NCI-H187 treated with DMSO at 0.1 percent for 48 hours (cell line): ENCODE measurements at regions not wholly inside any gene's neighbourhood (a gene's known extent, or its start where the extent isn't known, plus 50 kb on each side); places are given as distances from the start of the nearest gene placed in this dataset.

Source experiments
- DNase-seq: peaks from one replicate; lab custom pipeline; 2025; lab: John Stamatoyannopoulos, UW

DNA sequence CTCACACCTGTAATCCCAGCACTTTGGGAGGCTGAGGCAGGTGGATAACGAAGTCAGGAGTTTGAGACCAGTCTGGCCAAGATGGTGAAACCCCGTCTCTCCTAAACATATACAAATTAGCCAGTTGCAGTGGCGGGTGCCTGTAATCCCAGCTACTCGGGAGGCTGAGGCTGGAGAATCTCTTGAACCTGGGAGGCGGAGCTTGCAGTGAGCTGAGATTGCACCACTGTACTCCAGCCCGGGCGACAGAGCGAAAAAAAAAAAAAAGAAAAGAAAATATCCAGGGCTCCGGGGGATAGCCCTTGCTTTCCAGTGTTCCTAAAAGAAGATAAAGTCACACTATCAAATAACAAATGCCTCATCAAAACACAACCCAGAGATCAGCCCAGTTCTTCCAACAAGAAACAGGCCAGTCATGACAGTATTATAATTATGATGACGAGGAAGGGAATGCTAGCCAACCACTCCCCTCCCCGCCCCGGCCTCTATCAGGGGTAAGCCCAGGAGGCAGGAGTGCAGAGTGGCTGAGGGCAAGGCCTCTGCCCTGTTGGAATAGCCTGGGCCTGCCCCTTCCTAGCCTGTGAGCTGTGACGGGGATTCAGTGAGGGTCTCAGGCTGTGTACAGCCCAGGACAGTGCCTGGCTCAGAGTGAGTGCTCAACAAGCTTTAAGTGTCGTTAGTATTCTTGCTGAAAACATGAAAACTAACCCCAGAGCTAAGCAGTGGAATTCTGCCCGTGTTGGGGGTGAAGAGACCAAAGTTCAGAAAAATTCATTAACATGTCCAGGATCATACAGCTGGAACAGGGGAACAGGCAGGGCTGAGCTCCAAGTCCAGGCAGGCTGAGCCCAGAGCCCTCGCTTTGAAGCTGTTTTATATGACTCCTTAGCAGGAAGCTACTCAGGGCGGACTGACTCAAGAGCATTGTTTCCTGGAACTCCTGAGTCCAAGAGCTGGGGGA, 54.3 kb downstream of the FAM241B start:
- DNase-seq, result no peak

DNA sequence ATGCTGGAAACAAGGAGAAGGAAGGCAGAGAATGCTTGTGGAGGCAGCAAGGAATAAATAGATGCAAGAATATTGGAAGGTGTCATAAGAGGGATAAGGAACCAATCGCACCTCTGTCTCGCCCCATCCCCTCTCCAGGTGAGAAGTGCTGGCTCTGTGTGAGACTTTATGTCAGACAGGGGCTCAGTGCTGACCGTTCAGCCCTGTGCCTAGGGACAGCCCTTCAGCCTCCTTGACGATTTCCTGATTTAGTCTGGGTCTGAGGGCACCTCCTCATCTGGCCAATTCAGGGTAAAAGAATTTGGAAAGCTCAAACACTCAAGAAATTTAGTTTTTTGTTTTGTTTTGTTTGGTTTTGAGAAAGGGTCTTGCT, 54.9 kb downstream of the FAM241B start:
- DNase-seq, result no peak

DNA sequence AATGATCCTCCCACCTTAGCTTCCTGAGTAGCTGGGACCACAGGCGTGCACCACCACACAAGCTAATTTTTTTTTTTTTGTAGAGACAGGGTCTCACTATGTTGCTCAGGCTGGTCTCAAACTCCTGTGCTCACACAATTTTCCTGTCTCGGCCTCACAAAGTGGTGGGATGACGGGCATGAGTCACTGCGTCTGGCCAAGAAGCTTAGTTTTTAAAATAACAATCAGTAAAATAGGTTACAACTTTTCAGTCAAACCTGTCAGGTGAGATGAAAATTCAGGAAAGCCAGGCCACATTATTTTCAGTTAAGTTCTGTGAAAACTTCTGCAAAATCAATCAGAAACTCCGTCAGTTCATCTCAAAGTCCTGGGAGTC, 55.4 kb downstream of the FAM241B start:
- DNase-seq, result no peak

DNA sequence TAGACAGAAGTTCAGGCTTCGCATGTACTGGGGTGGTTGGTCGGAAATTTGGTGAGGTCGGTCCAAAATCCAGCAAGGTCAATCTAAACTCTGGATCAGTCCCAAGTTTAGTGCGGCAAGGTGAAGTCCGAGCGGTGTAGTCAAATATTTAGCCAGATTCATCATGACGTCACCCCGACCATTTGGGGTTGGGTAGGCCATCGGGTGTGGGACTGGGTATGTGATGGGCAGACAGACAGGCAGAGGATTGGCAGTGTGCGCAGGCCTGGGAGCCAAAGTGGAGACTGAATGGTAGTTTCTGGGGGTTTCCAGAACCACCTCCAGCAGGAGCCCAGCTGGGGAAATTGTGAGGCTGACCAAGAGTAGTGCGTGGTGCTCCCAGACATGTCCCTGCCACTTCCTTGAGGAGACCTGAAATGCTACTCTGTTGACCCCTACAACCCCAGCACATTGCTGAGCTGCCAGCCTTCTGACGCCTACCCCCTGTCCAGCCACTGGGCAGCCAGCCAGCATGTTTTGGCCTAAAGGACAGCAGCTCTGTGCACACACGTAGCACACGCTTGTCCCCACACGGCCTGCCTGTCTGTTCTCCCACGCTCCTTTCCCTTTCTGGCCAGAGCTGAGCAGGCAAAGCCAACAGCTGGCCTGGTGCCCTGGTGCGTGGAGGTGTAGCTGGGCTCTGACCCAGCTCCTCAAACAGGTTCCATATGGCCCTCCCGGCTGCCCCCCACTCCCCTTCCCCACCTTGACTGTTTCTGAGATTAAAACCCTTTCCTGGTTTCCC, 55.9 kb downstream of the FAM241B start:
- DNase-seq, result no peak

DNA sequence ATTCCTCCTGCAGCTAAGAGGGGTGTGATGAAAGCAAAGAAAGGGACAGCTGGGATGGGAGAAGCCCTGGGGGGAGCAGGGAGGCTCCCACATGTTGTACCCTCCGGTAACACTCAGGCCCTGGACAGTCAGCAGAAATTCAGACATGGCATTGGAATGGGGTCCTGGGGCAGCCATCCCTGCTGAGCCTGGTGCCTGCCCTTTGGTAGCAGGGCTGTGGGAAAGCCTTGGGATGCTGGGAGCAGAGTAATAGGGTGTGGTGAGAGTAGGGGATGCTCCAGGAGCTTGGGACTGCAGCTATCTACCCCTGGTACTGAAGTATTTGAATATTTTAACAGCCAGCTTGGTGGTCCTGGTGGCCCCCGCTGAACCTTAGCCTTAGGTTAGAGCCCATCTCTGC, 56.8 kb downstream of the FAM241B start:
- no peak for DNase-seq

DNA sequence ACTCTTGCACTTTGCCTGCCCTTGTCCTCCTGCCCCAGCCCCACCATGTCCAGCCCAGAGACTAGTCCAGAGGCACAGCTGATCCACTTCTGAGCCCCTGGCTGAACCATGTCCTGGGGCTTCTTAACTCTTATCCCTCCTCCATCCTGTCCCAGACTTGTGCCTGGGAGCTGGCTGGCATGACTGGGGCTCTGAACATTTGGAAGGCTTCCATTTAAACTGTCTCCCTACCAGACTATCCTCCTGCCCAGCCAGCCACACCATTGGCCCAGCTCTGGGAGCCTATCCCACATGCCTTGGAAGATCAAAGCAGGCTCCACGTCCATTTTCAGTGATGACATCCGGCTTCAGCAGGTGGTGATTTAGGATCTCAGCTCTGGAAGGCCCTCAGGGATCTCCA, 57.4 kb downstream of the FAM241B start:
- no peak for DNase-seq

DNA sequence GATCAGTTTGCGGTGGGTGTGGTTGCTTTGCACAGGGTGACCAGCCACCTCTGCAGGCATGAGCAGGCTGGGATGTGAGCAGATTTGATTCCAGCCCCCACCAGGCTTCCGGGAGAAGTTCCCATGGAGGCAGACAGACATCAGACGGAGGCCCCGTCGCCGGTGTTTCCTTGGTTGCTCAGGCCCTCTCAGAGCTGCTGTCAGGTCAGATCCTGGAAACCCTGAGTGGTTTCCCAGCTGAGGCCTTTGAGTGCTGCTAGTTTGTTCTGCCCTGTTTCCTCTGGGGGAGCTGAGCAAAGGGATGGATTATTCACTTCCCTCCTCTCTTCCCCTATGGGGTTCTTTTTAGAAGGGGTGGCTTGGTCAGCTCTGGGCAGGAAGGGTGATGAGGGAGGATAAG, 62.2 kb downstream of the FAM241B start:
- DNase-seq, result no peak

DNA sequence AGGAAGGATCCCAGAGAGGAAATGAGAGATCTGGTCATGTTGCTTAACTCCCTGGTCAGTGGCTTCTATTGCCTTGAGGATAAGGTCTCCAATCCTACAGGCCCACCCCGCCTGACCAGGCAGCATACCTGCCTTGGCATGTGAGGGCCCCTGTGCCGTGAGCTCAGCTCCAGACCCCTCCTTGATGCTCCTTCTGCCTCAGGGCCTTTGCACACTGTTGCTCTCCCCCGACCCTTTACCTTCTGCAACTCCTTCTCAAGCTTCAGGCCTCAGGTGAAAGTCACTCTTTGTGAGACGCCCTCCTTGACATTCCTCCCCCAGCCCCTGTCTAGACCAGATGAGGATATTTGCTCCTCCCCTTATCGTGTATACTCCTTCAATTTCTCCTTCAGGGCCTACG, 62.8 kb downstream of the FAM241B start:
- DNase-seq, result no peak

DNA sequence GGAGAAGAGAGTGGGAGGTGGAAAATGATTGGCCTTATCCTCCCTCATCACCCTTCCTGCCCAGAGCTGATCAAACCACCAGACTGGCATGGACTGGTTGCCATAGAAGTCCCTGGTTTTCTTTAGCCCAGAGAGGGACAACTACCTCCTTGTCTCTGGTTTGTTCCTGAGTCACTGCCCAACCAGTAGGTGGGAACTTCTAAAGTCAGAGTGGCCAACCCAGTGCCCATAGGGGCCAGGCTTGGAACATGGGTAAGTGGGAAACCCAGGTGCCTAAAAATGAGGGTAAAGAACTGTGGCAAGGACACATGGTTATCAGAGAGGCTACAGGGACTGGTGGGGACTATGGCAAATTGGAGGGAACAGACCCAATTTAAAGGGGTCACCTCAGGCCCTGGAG, 63.8 kb downstream of the FAM241B start:
- DNase-seq, result no peak

DNA sequence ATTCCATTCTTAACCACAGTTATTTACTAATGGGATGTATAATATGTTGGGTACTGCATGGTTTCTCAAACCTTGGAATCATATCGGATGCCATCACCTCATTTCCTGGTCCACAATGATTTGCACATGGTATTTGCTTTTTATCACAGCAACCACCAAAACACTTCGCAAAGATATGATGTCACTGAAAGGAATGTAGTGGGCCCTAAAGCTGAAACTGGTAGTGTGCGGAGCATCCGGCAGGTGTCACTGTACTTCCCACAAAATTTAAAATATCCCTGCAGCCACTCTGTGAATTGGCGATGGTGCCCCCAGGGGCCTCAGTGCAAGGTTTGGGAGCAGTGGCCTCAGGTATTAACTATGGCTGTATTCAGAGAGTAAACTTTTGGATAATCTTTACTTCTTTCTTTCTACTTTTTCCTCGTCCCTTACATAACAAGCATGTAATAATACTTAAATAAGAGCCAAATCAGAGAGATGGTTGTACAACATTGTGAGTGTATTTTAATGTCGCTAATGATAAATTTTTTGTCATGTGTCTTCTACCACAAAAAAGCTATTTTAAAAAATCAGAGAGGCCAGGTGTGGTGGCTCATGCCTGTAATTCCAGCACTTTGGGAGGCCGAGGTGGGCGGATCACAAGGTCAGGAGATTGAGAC, 66.2 kb downstream of the FAM241B start:
- no peak for DNase-seq

DNA sequence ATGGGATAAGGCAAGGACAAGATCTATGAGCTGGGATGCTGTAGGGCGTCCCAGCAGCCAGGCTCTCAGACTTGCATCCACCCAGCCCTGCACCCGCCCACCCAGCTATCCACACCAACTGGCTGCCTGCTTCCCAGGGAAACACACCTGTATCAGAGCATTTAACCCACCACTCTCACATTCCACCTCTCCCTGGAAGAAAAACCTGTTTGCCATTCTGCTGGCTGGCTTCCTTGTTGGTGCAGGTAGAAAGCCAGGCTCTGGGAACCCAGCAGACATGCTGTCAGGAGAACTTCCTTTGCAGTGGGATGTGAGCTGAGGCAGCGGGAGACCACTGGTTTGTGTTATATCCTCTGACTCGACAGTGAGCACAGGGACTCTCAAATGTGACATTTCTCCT, 67.0 kb downstream of the FAM241B start:
- no peak for DNase-seq

DNA sequence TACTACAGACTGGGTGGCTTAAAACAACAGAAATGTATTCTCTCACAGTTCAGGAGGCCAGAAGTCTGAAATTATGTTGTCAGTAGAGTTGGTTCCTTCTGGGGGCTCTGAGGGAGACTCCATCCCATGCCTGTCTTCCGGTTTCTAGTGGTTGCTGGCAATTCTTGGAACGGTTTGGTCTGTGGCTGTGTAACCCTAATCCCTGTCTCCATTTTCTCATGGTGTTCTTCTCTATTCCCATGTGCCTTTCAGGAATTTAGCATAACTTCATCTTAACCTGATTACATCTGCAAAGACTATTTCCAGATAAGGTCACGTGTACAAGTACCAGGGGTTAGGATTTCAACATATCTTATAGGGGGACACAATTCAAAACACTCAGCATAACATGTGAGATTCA, 73.2 kb downstream of the FAM241B start:
- DNase-seq, result no peak

DNA sequence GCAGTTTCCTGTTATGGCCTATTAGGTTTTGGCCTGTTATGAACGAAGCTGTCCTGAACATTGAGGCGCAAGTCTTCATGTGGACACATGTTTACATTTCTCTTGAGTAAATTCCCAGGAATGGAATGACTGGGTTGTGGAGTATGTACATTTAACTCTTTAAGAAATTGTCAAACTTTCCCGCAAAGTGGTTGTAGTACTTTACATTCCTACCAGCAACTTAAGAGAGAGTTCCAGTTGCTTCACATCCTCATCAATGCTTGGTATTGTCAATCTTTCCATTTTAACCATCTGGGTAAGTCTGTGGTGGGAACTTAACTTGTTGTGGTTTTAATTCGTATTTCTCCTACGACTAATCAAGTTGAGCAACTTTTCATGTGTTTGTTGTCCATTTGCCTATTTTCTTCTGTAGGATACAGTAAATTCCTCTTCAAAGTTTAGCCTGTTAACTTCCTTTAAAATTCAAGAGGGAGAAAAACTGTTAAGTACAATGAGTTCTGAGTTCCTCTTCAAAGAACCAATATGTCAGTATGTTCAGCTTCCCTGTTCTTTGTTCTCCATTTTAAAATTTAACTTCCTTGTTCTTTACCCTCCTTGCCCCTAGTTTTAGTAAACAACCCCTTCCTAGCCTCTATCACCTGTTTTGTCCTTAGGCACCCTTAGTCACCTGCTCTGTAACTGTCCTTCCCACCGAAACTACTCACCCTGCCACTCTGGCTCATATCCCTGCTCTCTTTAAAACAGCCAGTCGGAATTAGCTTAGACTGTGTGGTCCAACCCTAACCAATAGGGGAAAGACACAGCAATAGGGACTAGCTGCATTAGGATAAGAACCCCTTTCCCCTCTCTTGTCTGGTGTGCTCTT, 74.0 kb downstream of the FAM241B start:
- DNase-seq, result no peak

DNA sequence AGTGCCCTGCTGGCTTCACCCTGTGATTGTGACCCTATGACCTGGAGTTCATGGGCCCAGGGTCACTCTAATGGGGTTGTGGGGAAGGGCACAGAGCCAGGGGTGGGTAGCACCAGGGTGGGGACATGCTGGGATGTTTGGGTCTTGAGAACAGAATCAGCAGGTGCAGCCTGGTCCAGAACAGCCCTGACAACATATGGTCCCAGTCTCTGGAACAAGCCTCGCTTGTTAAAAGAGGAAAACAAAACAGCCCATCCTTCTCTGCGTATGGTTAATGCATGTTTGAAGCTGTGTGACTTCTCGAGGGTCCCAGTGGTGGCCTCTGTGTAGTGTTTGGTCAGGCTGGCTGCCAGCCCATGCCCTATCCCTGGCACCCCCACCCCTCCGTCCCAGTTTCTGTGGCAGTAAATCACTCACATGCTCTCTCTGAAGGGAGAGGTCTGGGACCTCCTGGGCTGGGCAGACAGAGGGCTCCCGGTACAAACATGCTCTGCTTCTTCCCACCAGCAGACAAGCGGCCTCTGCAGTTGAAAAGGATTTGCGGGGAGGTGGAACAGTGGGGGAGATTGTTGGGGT, 79.4 kb downstream of the FAM241B start:
- DNase-seq, result no peak

DNA sequence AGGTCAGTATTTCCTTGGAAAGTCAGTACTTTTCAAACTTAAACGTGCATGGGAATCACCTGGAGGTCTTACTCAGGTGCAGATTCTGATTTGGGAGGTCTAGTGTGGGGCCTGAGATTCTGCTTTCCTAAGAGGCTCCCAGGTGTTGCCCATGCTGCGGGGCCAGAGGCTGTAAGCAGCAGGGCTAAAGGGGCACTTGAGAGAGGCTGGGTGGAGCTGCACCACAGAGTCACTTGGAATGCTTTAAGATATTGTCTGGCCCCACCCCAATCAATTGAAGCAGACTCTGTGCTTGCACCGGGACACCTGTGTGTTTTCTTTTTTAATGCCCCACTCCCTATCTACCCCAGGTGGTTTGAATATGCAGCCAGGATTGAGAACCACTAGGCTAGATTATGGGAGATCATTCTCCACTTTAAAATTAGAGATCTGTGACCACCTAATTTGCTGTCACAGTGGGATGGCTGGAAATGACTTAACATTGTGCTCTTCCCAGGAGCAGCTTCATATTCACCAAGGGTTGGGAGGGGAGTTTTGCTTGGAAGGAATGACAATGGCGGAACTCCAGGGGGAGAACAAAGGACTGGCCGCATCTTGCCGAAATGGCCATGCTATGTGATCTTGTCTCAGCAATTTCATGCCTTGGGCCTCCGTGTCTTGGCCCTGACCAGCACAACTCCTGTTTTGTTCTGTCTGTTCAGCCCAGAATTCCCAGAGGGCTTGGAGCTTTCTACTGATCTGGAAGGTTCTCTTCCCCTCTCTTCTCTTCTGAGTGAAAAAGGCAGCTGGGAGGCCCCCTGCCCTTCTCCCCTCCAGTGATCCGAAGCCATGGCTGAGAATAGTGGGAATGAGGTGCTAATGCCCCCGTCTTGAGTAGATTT, 80.2 kb downstream of the FAM241B start:
- no peak for DNase-seq

DNA sequence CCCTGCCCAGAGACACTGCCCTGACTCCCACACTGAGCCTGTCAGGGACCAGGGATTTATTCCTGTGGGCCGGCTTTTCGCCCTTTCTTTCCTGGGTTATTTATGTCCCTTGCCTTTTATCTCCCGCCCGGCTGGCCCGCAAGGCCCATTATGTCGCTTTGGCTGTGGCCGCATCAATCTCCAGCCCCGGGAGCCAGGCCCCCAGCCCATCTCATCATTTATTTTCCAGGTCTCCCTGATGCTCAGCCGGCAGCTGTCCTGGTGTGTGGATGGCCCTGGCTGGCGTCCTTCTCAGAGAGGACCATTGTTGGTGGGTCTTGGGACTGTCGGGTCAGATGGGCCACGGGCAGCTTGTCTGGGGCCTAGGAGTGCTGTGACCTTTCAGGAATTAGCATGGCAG, 82.3 kb downstream of the FAM241B start:
- DNase-seq, result no peak

DNA sequence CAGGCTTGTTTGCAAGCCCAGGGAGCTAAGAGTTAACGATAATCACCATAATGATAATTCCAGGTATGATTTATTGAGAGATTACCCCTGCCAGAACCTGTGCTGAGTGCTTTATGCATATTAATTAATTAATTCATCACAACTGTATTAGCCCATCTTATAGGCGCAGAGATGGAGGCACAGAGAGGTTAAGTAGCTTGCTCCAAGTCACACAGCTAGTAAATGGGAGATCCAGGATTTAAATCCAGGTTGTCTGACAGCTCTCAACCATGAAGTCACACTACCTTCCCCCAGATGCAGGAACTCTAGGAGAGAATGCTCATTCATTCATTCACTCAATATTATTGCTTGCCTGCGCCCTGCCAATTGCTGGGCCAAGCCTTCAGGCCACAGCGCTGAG, 84.5 kb downstream of the FAM241B start:
- no peak for DNase-seq

DNA sequence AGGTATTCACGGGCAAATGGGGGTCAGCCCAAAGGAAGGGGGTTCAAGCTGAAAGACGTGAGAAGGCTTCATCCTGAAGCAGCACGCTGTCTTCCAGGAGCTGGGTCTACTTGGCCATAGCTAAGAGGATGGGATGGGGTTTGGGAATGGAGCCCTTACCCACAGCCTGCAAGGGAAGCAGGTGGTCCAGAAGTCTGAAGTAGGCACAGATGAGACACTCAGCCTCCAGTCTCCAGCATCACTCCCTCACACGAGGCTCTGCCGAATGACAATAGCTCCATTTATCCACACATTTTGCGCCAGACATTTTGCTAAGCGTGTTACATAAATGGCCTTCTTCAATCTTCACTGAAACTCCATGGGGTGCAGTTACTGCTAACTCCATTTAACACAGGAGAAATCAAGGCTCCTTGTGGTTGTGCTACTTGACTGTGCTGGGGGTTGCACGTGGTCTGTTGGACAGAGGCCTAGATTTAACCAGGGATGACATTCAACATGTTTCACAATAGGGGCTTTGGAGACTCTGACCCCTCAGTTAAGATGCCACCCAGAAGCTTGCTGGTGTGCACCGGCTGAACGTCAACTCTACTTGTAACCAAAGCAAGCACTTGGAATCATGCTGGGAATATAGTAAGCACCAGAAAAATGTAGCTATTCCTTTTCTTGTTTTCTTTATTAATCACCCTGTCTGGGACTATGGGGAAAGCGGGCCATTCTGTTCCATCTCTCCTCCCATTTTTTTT, 85.3 kb downstream of the FAM241B start:
- DNase-seq, result no peak

DNA sequence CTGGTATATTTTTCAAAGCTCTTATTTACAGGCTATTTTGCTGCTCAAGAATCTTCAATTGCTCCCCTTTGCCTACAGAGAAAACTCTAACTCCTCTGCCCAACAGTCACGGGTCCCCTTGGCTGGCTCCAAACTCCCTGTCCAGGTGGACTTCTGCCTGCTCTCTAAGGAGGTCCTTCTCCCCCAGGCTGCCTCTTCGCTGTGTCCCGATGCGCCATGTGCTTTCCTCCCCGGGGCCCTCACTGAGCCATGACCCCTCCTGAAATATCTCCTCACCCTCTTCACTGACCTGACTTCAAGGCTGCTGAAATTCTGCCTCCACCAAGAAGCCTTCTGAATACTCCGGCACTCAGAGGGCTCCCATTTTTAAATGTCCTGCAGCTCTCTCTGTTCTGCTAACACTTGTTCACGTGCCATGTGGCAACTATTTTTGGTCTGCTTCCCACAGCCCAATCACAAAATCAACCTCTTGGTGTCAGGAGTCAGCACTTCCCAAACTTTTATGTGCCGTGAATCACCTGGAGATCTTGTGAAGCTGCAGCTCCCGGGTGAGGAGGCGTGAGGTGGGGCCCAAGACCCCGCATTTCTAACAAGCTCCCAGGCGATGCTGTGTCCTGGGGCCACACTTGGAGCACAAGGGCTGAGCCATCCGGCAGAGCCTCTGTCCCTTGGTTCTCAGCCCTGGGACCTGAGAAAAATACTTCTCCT, 85.7 kb upstream of the COL13A1 start:
- DNase-seq, result no peak
